Cerebellar cortex (tissue), 1 donor: ENCODE measurements at regions not wholly inside any gene's neighbourhood (a gene's known extent, or its start where the extent isn't known, plus 50 kb on each side); places are given as distances from the start of the nearest gene placed in this dataset.
"Not testable (repeated sequence)": the region's sequence is repeated elsewhere in the genome, so short reads cannot be mapped to it uniquely, and the experiment has no call there.

Experiments
- DNase-seq: peaks from one replicate; pipeline ENCODE4 v3.0.0-alpha.2; 2015; ENCODE audit warnings: low spot score

- DNase-seq, result no peak
Observed at GRCh38 chr5:113721171-113721570, 207.7 kb downstream of the YTHDC2 start.

- DNase-seq, result no peak
Observed at GRCh38 chr5:113723021-113723420, 209.5 kb downstream of the YTHDC2 start.

- DNase-seq, result no peak
Observed at GRCh38 chr5:113735751-113736150, 222.3 kb downstream of the YTHDC2 start.

GRCh38 chr5:113742176-113742575 lies 228.7 kb downstream of the YTHDC2 start:
- no peak for DNase-seq

- no peak for DNase-seq
Observed at GRCh38 chr5:113742639-113743038, 229.1 kb downstream of the YTHDC2 start.

GRCh38 chr5:113748403-113748802 lies 234.9 kb downstream of the YTHDC2 start:
- DNase-seq, result no peak

- no peak for DNase-seq
Observed at GRCh38 chr5:113749334-113749733, 235.8 kb downstream of the YTHDC2 start.

GRCh38 chr5:113753182-113753581 lies 239.7 kb downstream of the YTHDC2 start:
- not testable (repeated sequence) for DNase-seq

- DNase-seq, result no peak
Observed at GRCh38 chr5:113755516-113755915, 242.0 kb downstream of the YTHDC2 start.

GRCh38 chr5:113757508-113757907 lies 244.0 kb downstream of the YTHDC2 start:
- DNase-seq, result no peak

GRCh38 chr5:113759505-113759904 lies 246.0 kb downstream of the YTHDC2 start:
- DNase-seq, result no peak

- DNase-seq, result no peak
Observed at GRCh38 chr5:113760486-113760885, 247.0 kb downstream of the YTHDC2 start.

GRCh38 chr5:113761594-113761993 lies 248.1 kb downstream of the YTHDC2 start:
- DNase-seq, result no peak

GRCh38 chr5:113764382-113764781 lies 250.9 kb downstream of the YTHDC2 start:
- no peak for DNase-seq

GRCh38 chr5:113766827-113767226 lies 253.3 kb downstream of the YTHDC2 start:
- DNase-seq, result not testable (repeated sequence)

GRCh38 chr5:113770648-113771047 lies 257.2 kb downstream of the YTHDC2 start:
- no peak for DNase-seq

GRCh38 chr5:113771483-113771882 lies 258.0 kb downstream of the YTHDC2 start:
- DNase-seq, result no peak

- DNase-seq, result no peak
Observed at GRCh38 chr5:113776168-113776567, 262.7 kb downstream of the YTHDC2 start.

GRCh38 chr5:113776832-113777525 lies 263.5 kb downstream of the YTHDC2 start:
- DNase-seq, result peak; percentile 1

- DNase-seq, result no peak
Observed at GRCh38 chr5:113778147-113778546, 264.7 kb downstream of the YTHDC2 start.

- no peak for DNase-seq
Observed at GRCh38 chr5:113788141-113788655, 274.7 kb downstream of the YTHDC2 start.

- no peak for DNase-seq
Observed at GRCh38 chr5:113789769-113790168, 276.3 kb downstream of the YTHDC2 start.

- DNase-seq, result no peak
Observed at GRCh38 chr5:113792806-113793205, 279.3 kb downstream of the YTHDC2 start.

- DNase-seq, result no peak
Observed at GRCh38 chr5:113794981-113795380, 281.5 kb downstream of the YTHDC2 start.
